NCI-H2196 treated with DMSO at 0.1 percent for 48 hours (cell line): ENCODE measurements at regions not wholly inside any gene's neighbourhood (a gene's known extent, or its start where the extent isn't known, plus 50 kb on each side); places are given as distances from the start of the nearest gene placed in this dataset.

Source experiments
- DNase-seq: peaks from one replicate; lab custom pipeline; 2025; ENCODE audit not compliant: unreplicated experiment; lab: John Stamatoyannopoulos, UW

GRCh38 chr12:84741692-84742091, 170.9 kb downstream of the SLC6A15 start:
- no peak for DNase-seq

GRCh38 chr12:84741031-84741430, 171.6 kb downstream of the SLC6A15 start:
- DNase-seq = no peak

- DNase-seq = no peak
Observed at GRCh38 chr12:84740602-84741001, 172.0 kb downstream of the SLC6A15 start.

- DNase-seq = no peak
Observed at GRCh38 chr12:84738481-84738972, 174.1 kb downstream of the SLC6A15 start.

GRCh38 chr12:84732828-84733340, 179.7 kb downstream of the SLC6A15 start:
- DNase-seq = no peak

GRCh38 chr12:84730561-84731162, 181.9 kb downstream of the SLC6A15 start:
- no peak for DNase-seq

GRCh38 chr12:84727961-84728360, 184.6 kb downstream of the SLC6A15 start:
- no peak for DNase-seq

GRCh38 chr12:84726780-84727179, 185.8 kb downstream of the SLC6A15 start:
- no peak for DNase-seq

- DNase-seq = no peak
Observed at GRCh38 chr12:84723988-84724387, 188.6 kb downstream of the SLC6A15 start.

GRCh38 chr12:84719997-84720396, 192.6 kb downstream of the SLC6A15 start:
- DNase-seq = no peak

- no peak for DNase-seq
Observed at GRCh38 chr12:84718906-84719305, 193.7 kb downstream of the SLC6A15 start.

- DNase-seq = no peak
Observed at GRCh38 chr12:84712747-84713146, 199.9 kb downstream of the SLC6A15 start.

- no peak for DNase-seq
Observed at GRCh38 chr12:84706374-84706773, 206.2 kb downstream of the SLC6A15 start.

- no peak for DNase-seq
Observed at GRCh38 chr12:84704856-84705255, 207.7 kb downstream of the SLC6A15 start.

GRCh38 chr12:84702001-84702400, 210.6 kb downstream of the SLC6A15 start:
- no peak for DNase-seq

- no peak for DNase-seq
Observed at GRCh38 chr12:84701041-84701440, 211.6 kb downstream of the SLC6A15 start.

GRCh38 chr12:84698576-84699333, 213.8 kb downstream of the SLC6A15 start:
- no peak for DNase-seq

GRCh38 chr12:84696908-84697540, 215.6 kb downstream of the SLC6A15 start:
- no peak for DNase-seq

GRCh38 chr12:84696281-84696680, 216.3 kb downstream of the SLC6A15 start:
- DNase-seq = no peak

- DNase-seq = no peak
Observed at GRCh38 chr12:84694116-84694515, 218.5 kb downstream of the SLC6A15 start.

- no peak for DNase-seq
Observed at GRCh38 chr12:84692071-84692470, 220.5 kb downstream of the SLC6A15 start.

- DNase-seq = no peak
Observed at GRCh38 chr12:84691266-84691665, 221.3 kb downstream of the SLC6A15 start.
